ENCODE measurements at regions not wholly inside any gene's neighbourhood (a gene's known extent, or its start where the extent isn't known, plus 50 kb on each side); places are given as distances from the start of the nearest gene placed in this dataset.

DNA sequence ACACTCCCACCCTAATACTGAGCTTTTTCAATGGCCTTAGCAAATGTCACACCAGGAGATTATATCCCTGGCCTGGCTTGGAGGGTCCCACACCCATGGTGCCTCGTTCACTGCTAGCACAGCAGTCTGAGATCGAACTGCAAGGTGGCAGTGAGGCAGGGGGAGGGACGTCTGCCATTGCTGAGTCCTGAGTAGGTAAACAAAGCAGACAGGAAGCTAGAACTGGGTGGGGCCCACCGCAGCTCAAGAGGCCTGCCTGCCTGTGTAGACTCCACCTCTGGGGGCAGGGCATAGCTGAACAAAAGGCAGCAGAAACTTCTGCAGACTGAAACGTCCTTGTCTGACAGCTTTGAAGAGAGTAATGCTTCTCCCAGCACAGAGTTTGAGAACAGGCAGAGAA is 338.9 kb upstream of the MBL2 start:
- H3K27me3 Mint-ChIP-seq (ENCODE audit: unreplicated experiment) = no peaks in the 10 kb centered on the region
- H3K36me3 Mint-ChIP-seq (ENCODE audit: unreplicated experiment) = no peaks in the 10 kb centered on the region
- no peak for DNase-seq (ENCODE audit: extremely low spot score, unreplicated experiment)
- TF ChIP-seq, protein P1, sequence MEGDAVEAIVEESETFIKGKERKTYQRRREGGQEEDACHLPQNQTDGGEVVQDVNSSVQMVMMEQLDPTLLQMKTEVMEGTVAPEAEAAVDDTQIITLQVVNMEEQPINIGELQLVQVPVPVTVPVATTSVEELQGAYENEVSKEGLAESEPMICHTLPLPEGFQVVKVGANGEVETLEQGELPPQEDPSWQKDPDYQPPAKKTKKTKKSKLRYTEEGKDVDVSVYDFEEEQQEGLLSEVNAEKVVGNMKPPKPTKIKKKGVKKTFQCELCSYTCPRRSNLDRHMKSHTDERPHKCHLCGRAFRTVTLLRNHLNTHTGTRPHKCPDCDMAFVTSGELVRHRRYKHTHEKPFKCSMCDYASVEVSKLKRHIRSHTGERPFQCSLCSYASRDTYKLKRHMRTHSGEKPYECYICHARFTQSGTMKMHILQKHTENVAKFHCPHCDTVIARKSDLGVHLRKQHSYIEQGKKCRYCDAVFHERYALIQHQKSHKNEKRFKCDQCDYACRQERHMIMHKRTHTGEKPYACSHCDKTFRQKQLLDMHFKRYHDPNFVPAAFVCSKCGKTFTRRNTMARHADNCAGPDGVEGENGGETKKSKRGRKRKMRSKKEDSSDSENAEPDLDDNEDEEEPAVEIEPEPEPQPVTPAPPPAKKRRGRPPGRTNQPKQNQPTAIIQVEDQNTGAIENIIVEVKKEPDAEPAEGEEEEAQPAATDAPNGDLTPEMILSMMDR (IDR thresholded peaks at IDR 0.05) = no peak
- H3K27ac Mint-ChIP-seq (ENCODE audit: unreplicated experiment) = no peak overlapping the region
- no peak overlapping the region for H3K4me3 Mint-ChIP-seq (ENCODE audit: unreplicated experiment)
- H3K4me1 Mint-ChIP-seq (ENCODE audit: unreplicated experiment) = no peaks in the 10 kb centered on the region
- peaks cover 6% of the 10 kb centered on the region for H3K9me3 Mint-ChIP-seq (ENCODE audit: unreplicated experiment)

DNA sequence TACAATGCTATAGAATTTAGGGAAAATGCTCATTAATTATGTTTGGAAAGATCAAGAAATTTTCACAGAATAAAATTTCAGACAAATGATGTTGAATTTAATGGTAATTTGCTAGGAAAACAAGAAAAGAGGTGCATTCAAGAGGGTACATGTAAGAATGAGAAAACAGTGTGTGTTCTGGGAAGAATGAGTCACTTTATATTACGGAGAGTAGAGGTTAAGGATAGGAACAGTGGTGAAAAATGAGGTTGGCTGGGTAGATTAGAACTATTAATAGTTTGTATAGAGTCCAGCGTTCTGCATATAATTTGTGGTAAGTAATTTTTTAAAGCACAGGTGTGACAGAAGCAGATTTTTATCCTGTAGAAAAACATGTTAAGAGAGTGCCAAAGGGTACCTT is 336.7 kb upstream of the MBL2 start:
- Mint-ChIP-seq H3K27ac (ENCODE audit: unreplicated experiment) (no peak overlapping the region), H3K4me1 (ENCODE audit: unreplicated experiment) (no peaks in the 10 kb centered on the region), H3K36me3 (ENCODE audit: unreplicated experiment) (no peaks in the 10 kb centered on the region), H3K4me3 (ENCODE audit: unreplicated experiment) (no peak overlapping the region), H3K27me3 (ENCODE audit: unreplicated experiment) (no peaks in the 10 kb centered on the region), H3K9me3 (ENCODE audit: unreplicated experiment) (no peaks in the 10 kb centered on the region)
- TF ChIP-seq, protein P1 (IDR thresholded peaks at IDR 0.05) = no peak
- DNase-seq (ENCODE audit: extremely low spot score, unreplicated experiment) = no peak

- TF ChIP-seq, protein P1 (IDR thresholded peaks at IDR 0.05) = no peak
- Mint-ChIP-seq H3K9me3 (ENCODE audit: unreplicated experiment) (peaks cover 7% of the 10 kb centered on the region), H3K4me1 (ENCODE audit: unreplicated experiment) (no peaks in the 10 kb centered on the region), H3K27ac (ENCODE audit: unreplicated experiment) (no peak overlapping the region), H3K27me3 (ENCODE audit: unreplicated experiment) (no peaks in the 10 kb centered on the region), H3K4me3 (ENCODE audit: unreplicated experiment) (no peak overlapping the region), H3K36me3 (ENCODE audit: unreplicated experiment) (no peaks in the 10 kb centered on the region)
- no peak for DNase-seq (ENCODE audit: extremely low spot score, unreplicated experiment)
These were observed 335.8 kb upstream of the MBL2 start for GRCh38 chr10:53108317-53108934.

GRCh38 chr10:53107711-53108110 is 335.1 kb upstream of the MBL2 start:
- peaks cover 7% of the 10 kb centered on the region for H3K9me3 Mint-ChIP-seq (ENCODE audit: unreplicated experiment)
- no peak overlapping the region for H3K4me3 Mint-ChIP-seq (ENCODE audit: unreplicated experiment)
- no peaks in the 10 kb centered on the region for H3K36me3 Mint-ChIP-seq (ENCODE audit: unreplicated experiment)
- no peaks in the 10 kb centered on the region for H3K4me1 Mint-ChIP-seq (ENCODE audit: unreplicated experiment)
- no peaks in the 10 kb centered on the region for H3K27me3 Mint-ChIP-seq (ENCODE audit: unreplicated experiment)
- no peak overlapping the region for H3K27ac Mint-ChIP-seq (ENCODE audit: unreplicated experiment)
- DNase-seq (ENCODE audit: extremely low spot score, unreplicated experiment) = no peak
- TF ChIP-seq, protein P1 (IDR thresholded peaks at IDR 0.05) = no peak

- TF ChIP-seq, protein P1 (IDR thresholded peaks at IDR 0.05) = no peak
- no peaks in the 10 kb centered on the region for H3K4me1 Mint-ChIP-seq (ENCODE audit: unreplicated experiment)
- H3K36me3 Mint-ChIP-seq (ENCODE audit: unreplicated experiment) = no peaks in the 10 kb centered on the region
- no peaks in the 10 kb centered on the region for H3K27me3 Mint-ChIP-seq (ENCODE audit: unreplicated experiment)
- H3K4me3 Mint-ChIP-seq (ENCODE audit: unreplicated experiment) = no peak overlapping the region
- DNase-seq (ENCODE audit: extremely low spot score, unreplicated experiment) = no peak
- no peak overlapping the region for H3K27ac Mint-ChIP-seq (ENCODE audit: unreplicated experiment)
- H3K9me3 Mint-ChIP-seq (ENCODE audit: unreplicated experiment) = peaks cover 7% of the 10 kb centered on the region
These were observed 329.8 kb upstream of the MBL2 start for GRCh38 chr10:53102424-53102823.
